Naive B cell (primary cell): ENCODE measurements at regions not wholly inside any gene's neighbourhood (a gene's known extent, or its start where the extent isn't known, plus 50 kb on each side); places are given as distances from the start of the nearest gene placed in this dataset.

ENCODE experiments used
- ATAC-seq, 2 donors: fragments of 150-1000 bp; cut with Tn5 transposase; 2 replicates each; pipeline ENCODE4 v1.10.0; 2021; ENCODE audit warnings: low read depth in 2 of 2, mild to moderate bottlenecking in 2 of 2, moderate library complexity in 2 of 2
- DNase-seq: peaks from one replicate; pipeline ENCODE4 v3.0.0; 2022
- H3K27ac Mint-ChIP-seq, 6 donors: one replicate each; pipeline ENCODE4 v1.8.0; 2020 to 2022; ENCODE audit warnings: mild to moderate bottlenecking in 6 of 6, mixed read lengths in 6 of 6, moderate library complexity in 5 of 6, inconsistent platforms in 2 of 6
- H3K27me3 Mint-ChIP-seq, 3 donors: one replicate each; pipeline ENCODE4 v1.8.0; 2021 to 2022; ENCODE audit warnings: mixed read lengths in 3 of 3, mild to moderate bottlenecking in 1 of 3
- H3K36me3 Mint-ChIP-seq, 2 donors: one replicate each; pipeline ENCODE4 v1.8.0; 2020 to 2022; ENCODE audit warnings: mixed read lengths in 2 of 2, inconsistent platforms in 1 of 2, mild to moderate bottlenecking in 1 of 2
- H3K4me1 Mint-ChIP-seq, 3 donors: one replicate each; pipeline ENCODE4 v1.8.0; 2020 to 2022; ENCODE audit warnings: mixed read lengths in 3 of 3, inconsistent platforms in 1 of 3, mild to moderate bottlenecking in 1 of 3, moderate library complexity in 1 of 3
- H3K4me3 Mint-ChIP-seq, 8 donors: one replicate each; pipeline ENCODE4 v1.8.0; 2020 to 2022; ENCODE audit warnings: mild to moderate bottlenecking in 8 of 8, mixed read lengths in 8 of 8, moderate library complexity in 8 of 8, inconsistent platforms in 2 of 8
- H3K9me3 Mint-ChIP-seq, 7 donors: one replicate each; pipeline ENCODE4 v1.8.0; 2020 to 2022; ENCODE audit warnings: mixed read lengths in 7 of 7, mild to moderate bottlenecking in 5 of 7, inconsistent platforms in 2 of 7, moderate library complexity in 1 of 7

DNA sequence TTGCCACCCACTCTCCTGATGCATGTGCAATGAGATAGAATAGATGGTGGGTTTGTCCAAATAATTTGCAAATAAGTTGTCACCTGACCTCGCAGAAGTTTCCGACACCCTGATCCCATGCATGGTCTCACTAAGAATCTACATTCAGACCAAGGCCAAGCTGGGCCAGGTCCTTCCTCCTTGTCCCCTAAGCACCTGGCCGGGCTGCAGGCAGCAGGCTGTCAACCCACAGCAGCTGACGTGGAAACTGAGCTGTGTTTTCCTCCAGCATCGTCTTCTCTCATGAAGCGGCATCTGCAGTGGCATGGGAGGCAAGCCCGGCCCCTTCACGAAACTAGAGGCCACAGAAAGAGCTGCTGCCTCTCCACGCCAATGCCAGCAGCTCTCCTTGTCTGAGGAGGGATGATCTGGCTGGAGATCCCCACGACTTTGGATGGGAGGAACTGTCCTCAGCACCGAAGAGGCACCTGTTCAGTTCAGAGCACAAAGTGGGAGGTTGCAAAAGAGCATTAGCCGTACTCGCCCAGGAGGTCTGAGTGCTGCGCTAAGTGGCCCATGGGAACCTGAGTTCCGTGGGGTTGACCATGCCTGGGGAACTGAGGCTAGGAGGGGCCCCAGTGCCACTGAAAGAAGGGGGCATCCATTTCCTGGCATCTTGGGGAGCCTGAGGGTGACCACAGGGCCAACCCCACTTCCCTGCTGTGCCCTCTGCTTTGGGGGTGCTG lies 110.5 kb upstream of the INSIG1 start:
- Mint-ChIP-seq H3K36me3 (peaks cover 6 to 12% of the 10 kb centered on the region in 2 donors), H3K27me3 (peaks cover 30 to 59% (median 40%) of the 10 kb centered on the region in 3 donors), H3K9me3 (peaks cover 7 to 47% (median 33%) of the 10 kb centered on the region in 7 donors), H3K27ac (no peak overlapping the region), H3K4me3 (no peak overlapping the region), H3K4me1 (peaks cover 0 to 6% (median 4%) of the 10 kb centered on the region in 3 donors)
- DNase-seq = no peak
- no peak for ATAC-seq

DNA sequence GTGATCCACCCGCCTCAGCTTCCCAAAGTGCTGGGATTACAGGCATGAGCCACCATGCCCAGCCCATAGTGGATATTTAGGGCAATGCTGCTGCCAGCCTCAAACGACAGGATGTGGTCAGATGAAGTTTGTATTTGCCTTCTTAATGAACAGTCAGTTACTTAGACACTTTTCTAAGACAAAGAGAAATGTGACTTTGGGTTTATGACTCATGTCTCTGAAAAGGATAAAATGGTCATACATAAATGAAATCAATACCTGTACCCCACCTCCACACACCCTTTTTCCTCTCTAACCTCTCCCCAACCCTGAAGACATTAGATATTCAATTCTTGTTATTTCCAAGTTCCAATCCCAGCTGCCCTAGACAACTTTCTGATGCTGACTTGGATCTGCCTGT lies 109.3 kb upstream of the INSIG1 start:
- DNase-seq (no peak), ATAC-seq (no peak)
- Mint-ChIP-seq H3K4me1 (peaks cover 0 to 6% (median 4%) of the 10 kb centered on the region in 3 donors), H3K27me3 (peaks cover 26 to 58% (median 39%) of the 10 kb centered on the region in 3 donors), H3K36me3 (peaks cover 6 to 12% of the 10 kb centered on the region in 2 donors), H3K27ac (no peak overlapping the region), H3K4me3 (no peak overlapping the region), H3K9me3 (peaks cover 5 to 35% (median 29%) of the 10 kb centered on the region in 7 donors)

DNA sequence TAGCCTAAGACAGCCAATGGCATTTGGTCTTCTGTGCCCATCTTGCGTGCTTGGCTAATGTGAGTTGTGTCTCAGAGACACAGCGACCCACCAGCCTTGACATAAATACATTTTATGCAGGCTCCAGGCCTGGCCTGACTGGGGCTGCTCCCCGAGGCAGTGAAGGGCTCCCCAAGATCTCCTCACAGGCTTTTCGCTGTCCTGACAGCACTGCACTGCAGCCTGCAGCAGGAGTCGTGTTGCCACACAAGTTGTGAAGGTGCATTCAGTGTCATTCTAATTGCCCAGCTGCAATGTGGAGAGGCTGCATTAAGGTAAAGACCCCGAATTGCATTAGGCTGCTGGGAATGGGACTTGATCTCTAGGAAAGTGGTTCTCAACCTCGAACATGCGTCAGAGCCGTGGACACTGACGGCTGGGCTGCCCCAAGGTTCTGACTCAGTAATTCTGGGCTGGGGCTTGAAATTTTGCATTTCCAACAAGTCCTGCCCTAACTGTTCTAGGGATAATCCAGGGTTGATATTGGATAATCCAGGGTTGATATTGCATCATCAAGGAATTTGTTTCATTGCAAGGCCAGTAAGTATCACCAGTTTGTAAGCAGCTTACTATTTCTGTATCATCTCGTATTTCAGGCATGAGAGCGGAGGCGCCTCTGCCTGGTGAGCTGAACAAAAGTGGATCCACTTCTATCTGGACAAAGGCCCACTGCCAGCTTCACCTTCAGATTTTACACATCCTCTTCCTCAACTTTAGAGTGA lies 108.7 kb upstream of the INSIG1 start:
- Mint-ChIP-seq H3K27me3 (peaks cover 25 to 58% (median 33%) of the 10 kb centered on the region in 3 donors), H3K36me3 (peaks cover 6 to 12% of the 10 kb centered on the region in 2 donors), H3K4me3 (no peak overlapping the region), H3K4me1 (peaks cover 0 to 6% (median 4%) of the 10 kb centered on the region in 3 donors), H3K27ac (no peak overlapping the region), H3K9me3 (peaks cover 5 to 32% (median 28%) of the 10 kb centered on the region in 7 donors)
- no peak for ATAC-seq
- no peak for DNase-seq

DNA sequence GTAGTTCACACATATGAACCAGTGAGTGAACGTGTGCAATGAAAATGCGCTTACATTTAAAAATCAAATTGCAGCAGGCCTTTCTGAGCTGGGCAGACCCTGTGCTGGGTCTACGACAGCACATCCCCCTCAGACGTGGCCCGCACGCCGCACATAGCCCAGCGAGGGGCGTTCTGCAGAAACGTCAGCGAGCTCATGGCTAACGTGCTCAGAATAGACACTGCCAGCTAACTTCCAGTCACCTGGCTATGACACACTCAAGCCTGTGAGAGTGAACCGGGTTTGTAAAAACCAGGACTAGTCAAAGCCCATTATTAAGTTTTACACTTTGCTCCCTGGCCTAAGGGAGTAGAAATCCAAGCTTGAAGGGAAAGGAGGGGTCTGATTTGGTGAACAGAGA lies 108.1 kb upstream of the INSIG1 start:
- ATAC-seq = no peak
- no peak for DNase-seq
- Mint-ChIP-seq H3K4me1 (peaks cover 0 to 6% (median 4%) of the 10 kb centered on the region in 3 donors), H3K36me3 (peaks cover 6 to 12% of the 10 kb centered on the region in 2 donors), H3K27ac (peak overlapping the region in 1 of 6 donors; percentile 50), H3K9me3 (peaks cover 5 to 29% (median 23%) of the 10 kb centered on the region in 7 donors), H3K4me3 (no peak overlapping the region), H3K27me3 (peaks cover 25 to 56% (median 32%) of the 10 kb centered on the region in 3 donors)

DNA sequence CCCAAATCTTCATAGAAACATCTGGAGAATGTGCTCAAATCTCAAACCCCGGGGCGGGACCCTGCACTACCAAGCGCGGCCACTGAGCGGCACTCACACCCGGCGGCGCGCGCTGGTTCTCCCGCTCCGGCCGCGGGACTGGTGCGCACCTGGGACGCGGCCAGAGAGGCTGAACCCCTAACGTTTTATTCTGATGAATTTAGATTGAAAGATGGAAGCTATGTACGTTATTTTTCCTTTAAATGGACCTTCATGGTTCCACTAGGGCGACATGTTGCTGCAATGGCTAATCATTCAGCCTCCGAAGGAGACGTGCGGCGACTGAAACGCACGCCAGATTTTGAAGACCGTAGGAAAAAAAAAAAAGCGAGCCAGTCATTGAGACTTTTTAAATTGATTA lies 107.0 kb upstream of the INSIG1 start:
- peak; percentile 62 to 74 for ATAC-seq

DNA sequence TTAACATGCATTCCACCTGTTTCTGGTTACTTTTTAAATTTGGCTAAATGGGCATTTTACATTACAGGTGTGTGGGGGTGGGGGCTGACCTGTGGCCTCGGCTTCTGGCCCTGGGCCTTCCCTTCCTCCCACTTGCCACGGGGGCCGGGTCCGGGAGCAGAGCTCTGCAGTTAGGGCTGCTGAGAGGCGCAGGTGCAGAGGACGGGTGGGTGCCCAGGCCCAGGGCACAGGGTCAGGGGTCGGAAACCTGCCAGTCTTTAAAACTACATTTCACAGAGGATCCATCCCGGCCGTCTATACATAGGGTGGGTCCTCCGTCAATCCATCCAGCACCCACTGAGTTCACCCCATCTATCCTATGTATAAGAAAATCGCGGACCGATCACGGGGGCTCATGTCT lies 106.5 kb upstream of the INSIG1 start:
- DNase-seq (no peak), ATAC-seq (no peak)
- H3K36me3 Mint-ChIP-seq = peaks cover 2 to 3% of the 10 kb centered on the region in 2 donors
- H3K27ac Mint-ChIP-seq = no peak overlapping the region
- H3K4me1 Mint-ChIP-seq = peaks cover 0 to 6% (median 4%) of the 10 kb centered on the region in 3 donors
- peaks cover 25 to 47% (median 32%) of the 10 kb centered on the region in 3 donors for H3K27me3 Mint-ChIP-seq
- H3K4me3 Mint-ChIP-seq = no peak overlapping the region
- peaks cover 1 to 20% (median 14%) of the 10 kb centered on the region in 7 donors for H3K9me3 Mint-ChIP-seq

More for the DNA sequence above, 107.0 kb upstream of the INSIG1 start:
- H3K27me3 Mint-ChIP-seq = peaks cover 25 to 48% (median 32%) of the 10 kb centered on the region in 3 donors
- DNase-seq = peak; percentile 52
- peak overlapping the region in 2 of 8 donors; percentile 28 to 43 for H3K4me3 Mint-ChIP-seq
- H3K4me1 Mint-ChIP-seq = peaks cover 0 to 6% (median 4%) of the 10 kb centered on the region in 3 donors
- H3K9me3 Mint-ChIP-seq = peaks cover 0 to 20% (median 15%) of the 10 kb centered on the region in 7 donors
- peaks cover 0 to 3% of the 10 kb centered on the region in 2 donors for H3K36me3 Mint-ChIP-seq
- peak overlapping the region in 1 of 6 donors; percentile 13 for H3K27ac Mint-ChIP-seq

DNA sequence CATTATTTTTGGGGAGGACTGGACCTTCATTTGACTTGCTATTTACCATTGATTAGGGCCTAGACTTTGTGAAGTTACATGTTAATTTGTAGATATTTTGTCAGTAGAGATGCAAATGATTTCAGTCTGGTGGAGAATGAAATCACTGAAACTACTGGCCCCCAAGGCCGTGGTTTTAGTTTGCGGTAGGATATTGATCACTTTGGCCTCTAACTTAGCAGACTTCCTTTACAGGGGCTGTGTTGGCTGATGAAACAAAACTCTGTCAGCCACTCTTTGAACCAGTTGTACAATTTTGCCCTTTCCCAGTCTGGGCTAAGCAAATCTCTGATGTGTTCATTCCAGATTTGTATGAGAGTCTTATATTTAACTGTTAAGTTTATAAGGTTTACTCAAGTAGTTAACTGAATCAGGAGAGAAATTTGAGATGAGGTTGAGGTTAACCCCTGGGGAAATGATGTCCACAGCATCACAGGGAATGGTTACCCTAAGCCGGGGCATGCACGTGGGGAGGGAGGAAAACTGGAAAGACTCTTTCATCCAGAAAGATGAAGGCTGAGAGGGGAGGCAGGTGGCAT lies 105.7 kb upstream of the INSIG1 start:
- H3K27ac Mint-ChIP-seq = no peak overlapping the region
- peaks cover 0 to 6% (median 4%) of the 10 kb centered on the region in 3 donors for H3K4me1 Mint-ChIP-seq
- ATAC-seq (no peak), DNase-seq (no peak)
- H3K36me3 Mint-ChIP-seq = peaks cover 7 to 8% of the 10 kb centered on the region in 2 donors
- H3K9me3 Mint-ChIP-seq = peaks cover 5 to 21% (median 13%) of the 10 kb centered on the region in 7 donors
- H3K4me3 Mint-ChIP-seq = no peak overlapping the region
- peaks cover 25 to 45% (median 32%) of the 10 kb centered on the region in 3 donors for H3K27me3 Mint-ChIP-seq

DNA sequence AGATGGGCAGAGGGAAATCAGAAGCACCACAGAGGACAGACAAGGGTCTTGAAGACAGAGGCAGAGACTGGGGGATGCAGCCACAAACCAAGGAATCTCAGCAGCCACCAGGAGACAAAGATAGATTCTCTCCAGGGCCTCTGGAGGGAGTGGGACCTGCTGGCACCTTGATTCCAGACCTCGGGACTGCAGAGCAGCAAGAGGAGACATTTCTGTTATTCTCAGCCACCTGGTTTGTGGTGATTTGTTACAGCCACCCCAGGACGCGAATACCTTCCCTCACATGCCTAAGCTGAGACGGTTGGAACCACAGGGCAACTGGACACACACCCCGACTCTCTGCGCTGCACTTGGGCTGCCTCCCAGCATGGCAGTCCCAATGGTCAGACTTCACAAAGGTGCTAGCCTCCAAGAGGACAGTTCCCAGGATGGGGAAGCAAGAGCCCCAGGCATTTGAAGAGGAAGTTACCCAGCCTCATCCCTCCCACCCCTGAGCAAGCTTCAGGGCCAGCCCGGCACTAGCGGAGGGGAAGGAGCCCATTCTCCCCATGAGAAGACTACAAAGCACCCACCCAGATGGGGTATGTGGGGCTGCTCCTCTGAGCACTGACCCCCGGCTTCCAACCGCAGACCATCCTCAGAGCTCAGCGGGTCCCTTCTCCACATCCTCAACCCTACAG lies 104.6 kb upstream of the INSIG1 start:
- Mint-ChIP-seq H3K9me3 (peaks cover 5 to 26% (median 15%) of the 10 kb centered on the region in 7 donors), H3K27ac (no peak overlapping the region), H3K4me1 (peaks cover 0 to 6% (median 4%) of the 10 kb centered on the region in 3 donors), H3K4me3 (no peak overlapping the region), H3K36me3 (peaks cover 7 to 8% of the 10 kb centered on the region in 2 donors), H3K27me3 (peaks cover 25 to 41% (median 32%) of the 10 kb centered on the region in 3 donors)
- ATAC-seq (no peak), DNase-seq (no peak)

DNA sequence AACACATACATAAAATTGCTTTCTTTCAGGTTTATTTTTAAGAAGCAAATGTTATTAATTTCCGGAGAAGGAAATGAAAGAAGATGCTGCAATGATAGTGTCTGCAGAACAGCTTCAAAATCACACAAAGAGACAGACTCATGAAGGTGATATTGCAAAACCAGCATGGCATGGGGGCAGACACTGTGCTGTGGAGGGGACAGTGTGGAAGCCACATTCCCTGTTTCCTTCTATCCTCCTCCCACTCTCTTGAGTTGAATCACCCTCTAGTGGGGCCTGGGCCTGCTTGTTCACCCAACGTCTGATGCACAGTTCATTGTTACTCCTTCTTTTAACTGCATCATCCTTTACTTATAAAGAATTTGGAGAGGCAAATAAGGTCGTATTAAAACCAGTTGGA lies 104.0 kb upstream of the INSIG1 start:
- DNase-seq = no peak
- Mint-ChIP-seq H3K27me3 (peaks cover 19 to 35% (median 26%) of the 10 kb centered on the region in 3 donors), H3K4me1 (peaks cover 0 to 6% (median 4%) of the 10 kb centered on the region in 3 donors), H3K36me3 (peaks cover 7 to 8% of the 10 kb centered on the region in 2 donors), H3K9me3 (peaks cover 5 to 26% (median 16%) of the 10 kb centered on the region in 7 donors), H3K27ac (no peak overlapping the region), H3K4me3 (no peak overlapping the region)
- ATAC-seq = no peak

DNA sequence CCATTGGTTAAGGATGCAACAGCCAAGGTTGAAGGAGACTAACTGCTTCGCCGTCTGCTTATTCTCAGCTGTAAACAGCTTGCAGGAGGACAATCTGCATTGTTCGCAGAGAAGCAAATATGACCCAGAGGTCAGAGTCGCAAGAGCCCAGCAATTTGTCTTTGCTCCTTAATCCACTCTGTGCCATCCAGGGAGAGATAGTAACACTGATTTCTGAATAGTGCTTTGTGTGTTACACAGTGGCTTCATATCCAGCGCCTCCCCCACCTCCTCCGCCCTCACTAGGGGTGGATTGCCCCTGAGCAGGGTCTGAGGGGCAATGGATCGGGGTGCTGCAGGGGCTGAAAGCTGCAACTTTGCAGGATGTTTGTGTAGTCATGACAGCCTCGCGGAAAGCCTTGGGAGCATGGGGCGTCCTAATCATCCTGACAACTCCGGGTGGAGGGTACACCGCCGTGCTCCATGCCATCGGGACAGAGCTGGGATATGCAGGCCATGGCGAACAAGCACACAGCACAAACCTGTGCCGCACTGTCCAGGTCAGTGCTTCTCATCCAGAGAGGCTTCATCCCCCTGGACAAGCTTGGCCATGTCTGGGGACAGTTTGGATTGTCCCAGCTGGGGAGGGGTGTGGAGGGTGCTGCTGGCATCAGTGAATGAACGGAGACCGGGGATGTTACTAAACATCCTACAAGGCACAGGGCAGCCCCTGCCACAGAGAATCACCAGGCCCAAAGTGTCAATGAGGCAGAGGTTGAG lies 103.1 kb upstream of the INSIG1 start:
- Mint-ChIP-seq H3K27me3 (peaks cover 17 to 41% (median 23%) of the 10 kb centered on the region in 3 donors), H3K9me3 (peaks cover 5 to 26% (median 18%) of the 10 kb centered on the region in 7 donors), H3K4me3 (no peak overlapping the region), H3K4me1 (peaks cover 0 to 6% (median 4%) of the 10 kb centered on the region in 3 donors), H3K36me3 (peaks cover 7 to 8% of the 10 kb centered on the region in 2 donors), H3K27ac (no peak overlapping the region)
- DNase-seq = no peak
- no peak for ATAC-seq

DNA sequence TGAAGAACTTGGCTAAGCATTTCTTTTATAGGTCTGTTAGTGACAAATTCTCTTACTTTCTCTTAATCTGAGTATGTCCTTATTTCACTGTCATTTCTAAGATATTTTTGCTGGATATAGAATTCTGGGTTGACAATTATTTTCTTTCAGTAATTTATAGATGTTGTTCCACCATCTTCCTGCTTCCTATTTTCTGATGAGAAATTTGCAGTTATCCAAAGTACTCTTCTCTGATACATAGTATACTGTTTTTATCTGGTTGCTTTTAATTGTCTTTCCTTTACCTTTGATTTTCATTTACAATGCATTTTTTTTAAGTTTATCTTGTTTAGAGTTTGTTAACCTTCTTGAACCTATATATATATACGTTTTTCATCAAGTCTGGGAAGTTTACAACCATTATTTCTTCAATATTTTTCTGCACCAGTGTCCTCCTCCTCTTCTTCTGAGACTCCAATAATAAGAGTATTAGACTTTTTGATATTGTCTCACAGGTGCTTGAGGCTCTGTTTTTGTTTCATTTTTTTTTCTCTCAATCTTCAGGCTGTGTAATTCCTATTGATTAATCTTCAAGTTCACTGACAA lies 101.6 kb upstream of the INSIG1 start:
- Mint-ChIP-seq H3K27ac (no peak overlapping the region), H3K27me3 (peaks cover 11 to 37% (median 16%) of the 10 kb centered on the region in 3 donors), H3K36me3 (peaks cover 7 to 8% of the 10 kb centered on the region in 2 donors), H3K9me3 (peaks cover 5 to 26% (median 18%) of the 10 kb centered on the region in 7 donors), H3K4me1 (no peaks in the 10 kb centered on the region), H3K4me3 (no peak overlapping the region)
- DNase-seq (no peak), ATAC-seq (no peak)
